Naive thymus-derived CD4-positive, alpha-beta T cell (primary cell): ENCODE measurements at regions not wholly inside any gene's neighbourhood (a gene's known extent, or its start where the extent isn't known, plus 50 kb on each side); places are given as distances from the start of the nearest gene placed in this dataset.

Source experiments
- ATAC-seq: fragments of 150-1000 bp; cut with Tn5 transposase; 2 replicates; pipeline ENCODE4 v1.10.0; 2021; ENCODE audit warnings: mild to moderate bottlenecking, moderate library complexity
- CTCF ChIA-PET: fragments of 350-600 bp; sonication (Branson Sonifier 250); formaldehyde crosslinking; loops from one replicate; lab custom pipeline; 2021; ENCODE audit warnings: antibody characterized with exemption; lab: Charles Lee
- POLR2A ChIA-PET: fragments of 350-600 bp; sonication (Branson Sonifier 250); formaldehyde crosslinking; loops from one replicate; lab custom pipeline; 2021; ENCODE audit warnings: antibody characterized with exemption, inconsistent platforms; lab: Charles Lee
- DNase-seq, 9 donors: peaks; one replicate each; pipeline versions ENCODE4 v3.0.0 to v3.0.0-alpha.2; 2020 to 2022; ENCODE audit warnings: mixed read lengths in 1 of 9
- H3K27ac ChIP-seq: one replicate; pipeline ENCODE4 v1.7.0; 2013; ENCODE audit warnings: mild to moderate bottlenecking, low read depth, low read length, moderate library complexity
- H3K27me3 ChIP-seq, 2 donors: one replicate each; pipeline ENCODE4 v1.7.0; 2013; ENCODE audit warnings: low read length in 2 of 2, mild to moderate bottlenecking in 2 of 2, moderate library complexity in 2 of 2; ENCODE audit not compliant: control insufficient read depth in 2 of 2, insufficient read depth in 2 of 2
- H3K36me3 ChIP-seq, 3 experiments: 1 replicate in 2 of 3; 2 replicates in 1 of 3; pipeline ENCODE4 v1.7.0; 2013; ENCODE audit warnings: low read length in 3 of 3, mild to moderate bottlenecking in 3 of 3, moderate library complexity in 1 of 3; ENCODE audit not compliant: insufficient read depth in 3 of 3, control insufficient read depth in 2 of 3
- H3K4me1 ChIP-seq, 2 donors: one replicate each; pipeline ENCODE4 v1.7.0; 2013; ENCODE audit warnings: low read length in 2 of 2, mild to moderate bottlenecking in 2 of 2, moderate library complexity in 1 of 2; ENCODE audit not compliant: control insufficient read depth in 2 of 2, insufficient read depth in 2 of 2
- H3K4me3 ChIP-seq: 2 replicates; pipeline ENCODE4 v1.7.0; 2013; ENCODE audit warnings: mild to moderate bottlenecking, low read length
- H3K9me3 ChIP-seq, 3 experiments: 1 replicate in 2 of 3; 2 replicates in 1 of 3; pipeline ENCODE4 v1.7.0; 2013; ENCODE audit warnings: low read length in 3 of 3; ENCODE audit not compliant: control insufficient read depth in 2 of 3
- H3K27ac Mint-ChIP-seq, 9 donors: one replicate each; pipeline ENCODE4 v1.8.0; 2020 to 2022; ENCODE audit warnings: mixed read lengths in 9 of 9, mild to moderate bottlenecking in 8 of 9, moderate library complexity in 5 of 9, inconsistent platforms in 2 of 9
- H3K27me3 Mint-ChIP-seq, 5 donors: one replicate each; pipeline ENCODE4 v1.8.0; 2021 to 2022; ENCODE audit warnings: mixed read lengths in 5 of 5, mild to moderate bottlenecking in 1 of 5
- H3K36me3 Mint-ChIP-seq, 5 donors: one replicate each; pipeline ENCODE4 v1.8.0; 2020 to 2022; ENCODE audit warnings: mixed read lengths in 5 of 5, mild to moderate bottlenecking in 3 of 5, inconsistent platforms in 1 of 5
- H3K4me1 Mint-ChIP-seq, 7 donors: one replicate each; pipeline ENCODE4 v1.8.0; 2020 to 2022; ENCODE audit warnings: mixed read lengths in 7 of 7, mild to moderate bottlenecking in 3 of 7, inconsistent platforms in 1 of 7
- H3K4me3 Mint-ChIP-seq, 10 donors: one replicate each; pipeline ENCODE4 v1.8.0; 2020 to 2022; ENCODE audit warnings: mild to moderate bottlenecking in 10 of 10, mixed read lengths in 10 of 10, moderate library complexity in 6 of 10, inconsistent platforms in 2 of 10
- H3K9me3 Mint-ChIP-seq, 11 donors: one replicate each; pipeline ENCODE4 v1.8.0; 2020 to 2022; ENCODE audit warnings: mixed read lengths in 11 of 11, mild to moderate bottlenecking in 4 of 11, inconsistent platforms in 1 of 11, moderate library complexity in 1 of 11
- intact Hi-C, 2 donors: fragments of 100-400 bp; cut with micrococcal nuclease; formaldehyde crosslinking; loops; one replicate each; pipeline ENCODE4 v1.15.1; 2023

DNA sequence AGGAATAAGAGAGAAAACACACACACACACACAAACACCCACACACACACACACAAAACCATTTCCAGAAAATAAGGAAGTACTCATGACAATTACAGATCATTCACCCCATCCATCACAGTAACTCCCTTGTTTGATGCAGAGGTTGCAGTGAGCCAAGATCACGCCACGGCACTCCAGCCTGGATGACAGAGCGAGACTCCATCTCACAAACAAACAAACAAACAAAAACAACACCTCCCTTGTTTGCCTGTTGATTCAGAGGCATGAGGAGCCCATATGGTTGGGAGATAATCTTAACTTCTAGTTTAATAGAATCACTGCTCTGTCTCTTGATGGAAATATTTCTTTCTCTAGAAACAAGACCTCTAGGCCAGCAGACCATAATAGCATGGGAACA is 2043.5 kb upstream of the AGA start:
- no peaks in the 10 kb centered on the region for H3K9me3 ChIP-seq
- intact Hi-C loops: no loop called here
- no peaks in the 10 kb centered on the region for H3K27me3 ChIP-seq
- Mint-ChIP-seq H3K27me3 (no peaks in the 10 kb centered on the region), H3K36me3 (no peaks in the 10 kb centered on the region), H3K9me3 (peaks cover under 1 to 36% (median 10%) of the 10 kb centered on the region in 11 donors), H3K4me1 (no peaks in the 10 kb centered on the region), H3K27ac (no peak overlapping the region), H3K4me3 (no peak overlapping the region)
- no peaks in the 10 kb centered on the region for H3K36me3 ChIP-seq
- H3K27ac ChIP-seq: no peak overlapping the region
- POLR2A ChIA-PET: no interaction called here
- DNase-seq: no peak
- no peaks in the 10 kb centered on the region for H3K4me1 ChIP-seq
- CTCF ChIA-PET: no interaction called here
- H3K4me3 ChIP-seq: no peak overlapping the region
- no peak for ATAC-seq

DNA sequence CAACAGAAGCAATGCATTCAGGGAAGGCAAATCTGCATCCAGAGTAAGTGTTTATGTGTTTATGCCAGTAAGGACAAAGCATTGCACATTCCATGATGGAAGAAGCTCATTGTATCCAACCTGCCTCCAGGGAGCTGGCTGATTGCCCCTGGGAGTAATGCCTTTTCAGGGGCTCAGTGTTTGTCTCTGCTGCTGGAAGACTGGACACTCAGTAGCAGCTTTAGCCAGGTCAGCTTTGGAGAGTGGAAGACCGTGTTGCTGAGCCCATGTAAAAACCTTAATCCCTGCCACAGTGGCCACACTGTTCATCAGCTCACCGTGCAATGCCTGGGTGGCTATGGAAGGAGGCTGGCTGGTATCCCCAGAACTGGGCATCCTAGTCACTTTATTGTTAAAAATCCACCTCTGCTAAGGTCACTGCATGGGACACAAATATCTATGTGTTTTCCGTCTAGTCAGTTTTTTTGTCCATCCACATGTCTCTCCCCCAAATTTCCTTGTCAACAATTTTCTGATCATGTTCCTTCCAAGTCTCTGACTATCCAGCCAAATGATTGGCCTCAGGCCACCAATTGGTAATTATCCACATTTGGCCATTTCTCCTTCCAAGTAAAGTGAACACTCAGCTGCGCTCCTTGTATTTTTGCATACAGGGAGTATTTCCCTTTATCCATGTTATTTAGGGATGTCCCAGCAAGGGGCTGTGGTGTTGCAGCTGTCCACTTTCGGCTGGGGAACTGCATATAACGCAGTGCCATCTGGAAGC is 2044.5 kb upstream of the AGA start:
- ChIA-PET POLR2A (no interaction called here), CTCF (no interaction called here)
- H3K27ac ChIP-seq: no peak overlapping the region
- H3K9me3 Mint-ChIP-seq: peaks cover 0 to 33% (median 9%) of the 10 kb centered on the region in 11 donors
- no peaks in the 10 kb centered on the region for H3K27me3 ChIP-seq
- H3K4me3 ChIP-seq: no peak overlapping the region
- H3K27me3 Mint-ChIP-seq: no peaks in the 10 kb centered on the region
- ATAC-seq (no peak), DNase-seq (no peak)
- no peaks in the 10 kb centered on the region for H3K4me1 ChIP-seq
- no peaks in the 10 kb centered on the region for H3K9me3 ChIP-seq
- no peaks in the 10 kb centered on the region for H3K4me1 Mint-ChIP-seq
- H3K36me3 Mint-ChIP-seq: no peaks in the 10 kb centered on the region
- H3K27ac Mint-ChIP-seq: no peak overlapping the region
- no peaks in the 10 kb centered on the region for H3K36me3 ChIP-seq
- H3K4me3 Mint-ChIP-seq: no peak overlapping the region
- intact Hi-C loops: no loop called here

DNA sequence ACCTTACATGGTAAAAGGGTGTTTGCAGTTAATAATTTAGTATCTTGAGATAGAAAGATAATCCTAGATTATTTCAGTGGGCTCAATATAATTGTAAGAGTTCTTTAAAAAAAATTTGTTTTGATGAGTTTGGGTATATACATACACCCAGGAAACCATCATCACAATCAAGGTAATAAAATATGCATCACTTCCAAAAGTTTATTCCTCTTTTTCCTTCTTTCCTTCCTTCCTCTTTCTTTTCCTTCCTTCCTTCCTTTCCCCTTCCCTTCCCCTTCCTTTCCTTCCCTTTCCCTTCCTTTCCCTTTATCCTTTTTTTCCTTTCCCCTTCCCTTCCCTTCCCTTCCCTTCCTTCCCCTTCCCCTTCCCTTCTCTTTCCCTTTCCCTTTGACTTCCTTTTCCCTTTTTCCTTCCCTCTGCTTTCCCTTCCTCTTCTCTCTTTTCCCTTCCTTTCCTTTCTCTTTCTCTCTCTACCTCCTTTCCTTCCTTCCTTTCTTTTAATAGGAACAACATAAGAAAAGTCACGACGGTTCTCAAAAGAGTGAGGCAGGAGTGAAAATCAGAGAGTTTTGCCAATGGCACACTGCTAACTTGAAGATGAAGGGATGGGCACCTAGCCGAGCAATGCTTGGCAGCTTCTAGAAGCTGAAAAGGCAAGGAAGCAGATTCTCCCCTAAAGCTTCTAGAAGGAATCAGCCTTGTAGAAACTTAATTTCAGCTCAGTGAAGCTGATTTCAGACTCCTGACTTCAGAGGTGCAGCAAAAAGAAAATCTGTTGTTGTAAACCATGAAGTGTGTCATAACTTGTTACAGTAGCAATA is 2050.2 kb upstream of the AGA start:
- no peaks in the 10 kb centered on the region for H3K36me3 ChIP-seq
- Mint-ChIP-seq H3K27ac (no peak overlapping the region), H3K4me1 (no peaks in the 10 kb centered on the region), H3K27me3 (no peaks in the 10 kb centered on the region), H3K36me3 (peaks cover 0 to 5% (median 0%) of the 10 kb centered on the region in 5 donors), H3K4me3 (no peak overlapping the region), H3K9me3 (peaks cover 0 to 27% (median 10%) of the 10 kb centered on the region in 11 donors)
- no peaks in the 10 kb centered on the region for H3K27me3 ChIP-seq
- intact Hi-C loops: no loop called here
- DNase-seq (no peak), ATAC-seq (no peak)
- ChIA-PET POLR2A (no interaction called here), CTCF (no interaction called here)
- no peaks in the 10 kb centered on the region for H3K4me1 ChIP-seq
- no peak overlapping the region for H3K27ac ChIP-seq
- H3K9me3 ChIP-seq: no peaks in the 10 kb centered on the region
- no peak overlapping the region for H3K4me3 ChIP-seq

DNA sequence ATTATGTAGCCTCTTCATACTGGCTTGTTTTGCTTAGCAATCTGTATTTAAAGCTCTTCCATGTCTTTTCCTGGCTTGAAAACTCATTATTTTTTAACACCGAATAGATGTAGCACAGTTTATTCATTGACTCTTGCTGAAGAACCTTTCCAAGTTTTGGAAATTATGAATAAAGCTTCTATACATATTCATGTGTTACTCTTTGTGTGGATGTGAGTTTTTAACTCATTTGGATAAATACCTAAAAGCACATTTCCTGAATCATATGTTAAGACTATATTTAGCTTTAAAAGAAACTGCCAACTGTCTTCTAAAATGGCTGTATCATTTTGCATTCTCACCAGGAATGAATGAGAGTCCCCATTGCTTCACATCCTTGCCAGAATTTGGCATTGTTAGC is 2061.7 kb upstream of the AGA start:
- no peak for DNase-seq
- ATAC-seq: no peak
- Histone ChIP-seq H3K27ac (no peak overlapping the region), H3K27me3 (no peaks in the 10 kb centered on the region), H3K9me3 (no peaks in the 10 kb centered on the region), H3K36me3 (no peaks in the 10 kb centered on the region), H3K4me1 (no peaks in the 10 kb centered on the region), H3K4me3 (no peak overlapping the region)
- H3K4me1 Mint-ChIP-seq: peaks cover 0 to 2% (median 0%) of the 10 kb centered on the region in 7 donors
- no peak overlapping the region for H3K4me3 Mint-ChIP-seq
- no peaks in the 10 kb centered on the region for H3K36me3 Mint-ChIP-seq
- ChIA-PET POLR2A (no interaction called here), CTCF (no interaction called here)
- no peak overlapping the region for H3K27ac Mint-ChIP-seq
- intact Hi-C loops: no loop called here
- H3K27me3 Mint-ChIP-seq: no peaks in the 10 kb centered on the region
- H3K9me3 Mint-ChIP-seq: peaks cover 0 to 19% (median 5%) of the 10 kb centered on the region in 11 donors

DNA sequence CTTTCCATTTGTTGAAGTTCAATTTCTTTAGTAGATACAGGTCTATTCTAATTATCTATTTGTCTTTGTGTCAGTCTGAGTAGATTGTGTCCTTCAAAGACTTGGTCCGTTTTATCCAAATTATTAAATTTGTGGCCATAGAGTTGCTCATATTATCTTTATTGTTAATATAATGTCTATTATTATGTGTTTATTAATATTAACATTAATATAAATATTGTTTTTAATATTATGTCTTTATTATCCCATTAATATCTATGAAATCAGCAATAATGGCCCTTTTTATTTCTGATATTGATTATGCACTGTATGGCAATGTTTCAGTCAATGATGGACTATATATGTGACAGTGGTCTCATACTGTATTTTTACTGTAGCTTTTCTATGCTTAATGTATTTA is 2067.3 kb upstream of the AGA start:
- Histone ChIP-seq H3K4me1 (no peaks in the 10 kb centered on the region), H3K27me3 (no peaks in the 10 kb centered on the region), H3K9me3 (no peaks in the 10 kb centered on the region), H3K36me3 (no peaks in the 10 kb centered on the region), H3K4me3 (no peak overlapping the region), H3K27ac (no peak overlapping the region)
- peaks cover 0 to 4% (median 0%) of the 10 kb centered on the region in 5 donors for H3K36me3 Mint-ChIP-seq
- intact Hi-C loops: no loop called here
- ChIA-PET POLR2A (no interaction called here), CTCF (no interaction called here)
- ATAC-seq (no peak), DNase-seq (no peak)
- H3K4me1 Mint-ChIP-seq: peaks cover 0 to 2% (median 0%) of the 10 kb centered on the region in 7 donors
- H3K27ac Mint-ChIP-seq: no peak overlapping the region
- no peaks in the 10 kb centered on the region for H3K27me3 Mint-ChIP-seq
- peaks cover 0 to 22% (median 5%) of the 10 kb centered on the region in 11 donors for H3K9me3 Mint-ChIP-seq
- no peak overlapping the region for H3K4me3 Mint-ChIP-seq

DNA sequence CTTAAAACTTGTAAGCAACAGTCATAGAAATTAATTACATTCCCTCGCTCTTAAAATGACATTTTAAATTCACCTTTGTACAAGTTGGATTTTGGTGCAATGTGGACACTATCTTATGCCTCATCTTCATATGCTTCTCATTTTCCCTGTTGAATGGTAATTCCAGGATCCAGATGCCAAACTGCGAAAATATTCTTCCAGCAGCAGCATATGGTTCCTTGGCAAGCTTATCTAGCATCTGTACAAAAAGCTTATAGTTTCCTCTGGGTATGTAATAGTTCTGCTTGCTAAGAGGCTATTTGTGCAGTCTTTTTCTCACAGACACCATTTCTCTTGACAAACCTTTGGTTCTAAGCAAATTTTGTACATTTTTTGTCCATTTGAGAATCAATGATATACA is 2079.7 kb upstream of the AGA start:
- Histone ChIP-seq H3K4me1 (no peaks in the 10 kb centered on the region), H3K4me3 (no peak overlapping the region), H3K27me3 (no peaks in the 10 kb centered on the region), H3K9me3 (no peaks in the 10 kb centered on the region), H3K27ac (no peak overlapping the region), H3K36me3 (no peaks in the 10 kb centered on the region)
- Mint-ChIP-seq H3K36me3 (no peaks in the 10 kb centered on the region), H3K4me1 (no peaks in the 10 kb centered on the region), H3K9me3 (peaks cover 0 to 18% (median 4%) of the 10 kb centered on the region in 11 donors), H3K27ac (no peak overlapping the region), H3K27me3 (no peaks in the 10 kb centered on the region), H3K4me3 (no peak overlapping the region)
- ChIA-PET POLR2A (no interaction called here), CTCF (no interaction called here)
- intact Hi-C loops: no loop called here
- DNase-seq (no peak), ATAC-seq (no peak)
